Keratinocyte (primary cell): ENCODE measurements at regions not wholly inside any gene's neighbourhood (a gene's known extent, or its start where the extent isn't known, plus 50 kb on each side); places are given as distances from the start of the nearest gene placed in this dataset.
"Not testable (repeated sequence)": the region's sequence is repeated elsewhere in the genome, so short reads cannot be mapped to it uniquely, and the experiment has no call there.

Experiments used
- DNase-seq: peaks from one replicate; pipeline ENCODE4 v3.0.0-alpha.2; 2011; ENCODE audit warnings: low read depth, missing footprints, low spot score
- FAIRE-seq: peaks from 2 replicates; lab custom pipeline; 2011; peaks lifted over from hg19 to GRCh38; lab: Jason Lieb, UNC
- H2AFZ ChIP-seq: 2 replicates; pipeline ENCODE4 v1.6.0; 2012; ENCODE audit warnings: low read length, control low read depth, inconsistent platforms; ENCODE audit not compliant: control insufficient read depth
- H3K27ac ChIP-seq: 2 replicates; pipeline ENCODE4 v1.5.1; 2011; ENCODE audit warnings: low read length; ENCODE audit not compliant: control insufficient read depth, insufficient read depth
- H3K27me3 ChIP-seq: 3 replicates; pipeline ENCODE4 v1.6.0; 2011; ENCODE audit warnings: low read length; ENCODE audit not compliant: control insufficient read depth, insufficient read depth; ENCODE audit errors: extremely low read depth
- H3K36me3 ChIP-seq, 2 experiments: 2 replicates in 1 of 2; 3 replicates in 1 of 2; pipeline ENCODE4 v1.5.1; 2011; ENCODE audit warnings: low read length in 2 of 2, mild to moderate bottlenecking in 1 of 2; ENCODE audit not compliant: control insufficient read depth in 2 of 2, insufficient read depth in 2 of 2; ENCODE audit errors: extremely low read depth in 1 of 2
- H3K4me1 ChIP-seq: 3 replicates; pipeline ENCODE4 v1.5.1; 2011; ENCODE audit warnings: low read length; ENCODE audit not compliant: control insufficient read depth, insufficient read depth; ENCODE audit errors: extremely low read depth
- H3K4me2 ChIP-seq: 3 replicates; pipeline ENCODE4 v1.6.0; 2011; ENCODE audit warnings: low read depth, low read length; ENCODE audit not compliant: control insufficient read depth, insufficient read depth; ENCODE audit errors: extremely low read depth
- H3K4me3 ChIP-seq, 3 experiments: fragments of 200-600 bp in 1 of 3; sonication (generic) in 1 of 3; 2 replicates in 2 of 3; 3 replicates in 1 of 3; pipeline ENCODE4 v1.5.1; 2011 to 2016; ENCODE audit warnings: low read length in 3 of 3, mild to moderate bottlenecking in 3 of 3, control low read depth in 2 of 3, inconsistent platforms in 1 of 3, low read depth in 1 of 3, mixed read lengths in 1 of 3, mixed run types in 1 of 3, moderate library complexity in 1 of 3; ENCODE audit not compliant: control insufficient read depth in 2 of 3, insufficient read depth in 2 of 3; ENCODE audit errors: extremely low read depth in 1 of 3
- H3K79me2 ChIP-seq: 2 replicates; pipeline ENCODE4 v1.6.0; 2012; ENCODE audit warnings: low read length; ENCODE audit not compliant: control insufficient read depth, insufficient read depth
- H3K9ac ChIP-seq: 3 replicates; pipeline ENCODE4 v1.6.0; 2011; ENCODE audit warnings: low read length; ENCODE audit not compliant: control insufficient read depth, insufficient read depth; ENCODE audit errors: extremely low read depth
- H3K9me1 ChIP-seq: 3 replicates; pipeline ENCODE4 v1.6.0; 2011; ENCODE audit warnings: low read length; ENCODE audit not compliant: control insufficient read depth, insufficient read depth; ENCODE audit errors: extremely low read depth
- H3K9me3 ChIP-seq: 2 replicates; pipeline ENCODE4 v1.5.1; 2012; ENCODE audit warnings: low read depth, low read length; ENCODE audit not compliant: control insufficient read depth
- H4K20me1 ChIP-seq: 3 replicates; pipeline ENCODE4 v1.6.0; 2011; ENCODE audit warnings: low read length; ENCODE audit not compliant: control insufficient read depth, insufficient read depth; ENCODE audit errors: extremely low read depth
- EZH2 ChIP-seq: IDR thresholded peaks from one replicate; pipeline ENCODE4 v1.6.1; 2012; ENCODE audit warnings: inconsistent platforms, mild to moderate bottlenecking, low read length, moderate library complexity
- dilution Hi-C: fragments of 300-500 bp; cut with MboI; formaldehyde crosslinking; loops from one replicate; pipeline ENCODE4 v1.7.0; 2020; ENCODE audit warnings: low sequenced_read_pairs; ENCODE audit not compliant: extremely low pct_ligation_motif_present
- TF ChIP-seq, protein P1 (sequence below), 3 experiments: IDR thresholded peaks in 1 of 3; conservative IDR thresholded peaks in 1 of 3; optimal IDR thresholded peaks in 1 of 3; 2 replicates in 2 of 3; 3 replicates in 1 of 3; pipeline versions ENCODE3 to v1.5.1; 2011; ENCODE audit warnings: low read length in 3 of 3, mild to moderate bottlenecking in 3 of 3, moderate library complexity in 2 of 3, control low read depth in 1 of 3, inconsistent platforms in 1 of 3; ENCODE audit not compliant: insufficient read depth in 2 of 3; ENCODE audit errors: extremely low read depth in 1 of 3

DNA sequence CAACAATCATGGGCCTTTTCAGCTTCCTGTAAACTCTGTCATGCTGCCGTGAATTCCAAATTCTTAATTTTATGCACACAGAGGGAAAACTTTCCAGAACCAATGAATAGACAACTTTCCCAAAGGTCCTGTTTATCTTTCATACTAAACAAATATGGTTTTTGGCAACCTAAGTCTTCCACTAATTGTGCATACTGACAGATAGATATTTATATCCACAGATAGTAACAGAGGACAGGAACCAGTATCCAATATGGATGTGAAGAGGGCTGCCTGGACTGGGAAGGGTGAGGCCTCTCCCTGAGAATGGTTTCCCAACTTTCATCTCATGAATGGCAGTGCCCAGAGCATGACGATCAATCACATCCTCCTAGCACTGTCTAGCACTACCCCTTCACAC, 80.4 kb downstream of the MRPL57 start:
- no peaks in the 10 kb centered on the region for H3K9me3 ChIP-seq
- no peaks in the 10 kb centered on the region for H3K27me3 ChIP-seq
- FAIRE-seq = no peak
- no peaks in the 10 kb centered on the region for H3K79me2 ChIP-seq
- no peak overlapping the region for H3K4me3 ChIP-seq
- H3K4me1 ChIP-seq = no peaks in the 10 kb centered on the region
- no peak for DNase-seq
- no peaks in the 10 kb centered on the region for H3K36me3 ChIP-seq
- no peak overlapping the region for H3K4me2 ChIP-seq
- H2AFZ ChIP-seq = no peak overlapping the region
- dilution Hi-C loops = no loop called here
- no peak overlapping the region for H3K9ac ChIP-seq
- H3K9me1 ChIP-seq = no peaks in the 10 kb centered on the region
- no peak for TF ChIP-seq EZH2
- TF ChIP-seq, protein P1, sequence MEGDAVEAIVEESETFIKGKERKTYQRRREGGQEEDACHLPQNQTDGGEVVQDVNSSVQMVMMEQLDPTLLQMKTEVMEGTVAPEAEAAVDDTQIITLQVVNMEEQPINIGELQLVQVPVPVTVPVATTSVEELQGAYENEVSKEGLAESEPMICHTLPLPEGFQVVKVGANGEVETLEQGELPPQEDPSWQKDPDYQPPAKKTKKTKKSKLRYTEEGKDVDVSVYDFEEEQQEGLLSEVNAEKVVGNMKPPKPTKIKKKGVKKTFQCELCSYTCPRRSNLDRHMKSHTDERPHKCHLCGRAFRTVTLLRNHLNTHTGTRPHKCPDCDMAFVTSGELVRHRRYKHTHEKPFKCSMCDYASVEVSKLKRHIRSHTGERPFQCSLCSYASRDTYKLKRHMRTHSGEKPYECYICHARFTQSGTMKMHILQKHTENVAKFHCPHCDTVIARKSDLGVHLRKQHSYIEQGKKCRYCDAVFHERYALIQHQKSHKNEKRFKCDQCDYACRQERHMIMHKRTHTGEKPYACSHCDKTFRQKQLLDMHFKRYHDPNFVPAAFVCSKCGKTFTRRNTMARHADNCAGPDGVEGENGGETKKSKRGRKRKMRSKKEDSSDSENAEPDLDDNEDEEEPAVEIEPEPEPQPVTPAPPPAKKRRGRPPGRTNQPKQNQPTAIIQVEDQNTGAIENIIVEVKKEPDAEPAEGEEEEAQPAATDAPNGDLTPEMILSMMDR (optimal IDR thresholded peaks at IDR 0.05 in 1 of 3, IDR thresholded peaks at IDR 0.05 in 1 of 3, conservative IDR thresholded peaks at IDR 0.05 in 1 of 3; ENCODE audit: extremely low read depth in 1 of 3, insufficient read depth in 2 of 3, low read length in 3 of 3) = no peak
- H4K20me1 ChIP-seq = no peaks in the 10 kb centered on the region
- no peak overlapping the region for H3K27ac ChIP-seq

DNA sequence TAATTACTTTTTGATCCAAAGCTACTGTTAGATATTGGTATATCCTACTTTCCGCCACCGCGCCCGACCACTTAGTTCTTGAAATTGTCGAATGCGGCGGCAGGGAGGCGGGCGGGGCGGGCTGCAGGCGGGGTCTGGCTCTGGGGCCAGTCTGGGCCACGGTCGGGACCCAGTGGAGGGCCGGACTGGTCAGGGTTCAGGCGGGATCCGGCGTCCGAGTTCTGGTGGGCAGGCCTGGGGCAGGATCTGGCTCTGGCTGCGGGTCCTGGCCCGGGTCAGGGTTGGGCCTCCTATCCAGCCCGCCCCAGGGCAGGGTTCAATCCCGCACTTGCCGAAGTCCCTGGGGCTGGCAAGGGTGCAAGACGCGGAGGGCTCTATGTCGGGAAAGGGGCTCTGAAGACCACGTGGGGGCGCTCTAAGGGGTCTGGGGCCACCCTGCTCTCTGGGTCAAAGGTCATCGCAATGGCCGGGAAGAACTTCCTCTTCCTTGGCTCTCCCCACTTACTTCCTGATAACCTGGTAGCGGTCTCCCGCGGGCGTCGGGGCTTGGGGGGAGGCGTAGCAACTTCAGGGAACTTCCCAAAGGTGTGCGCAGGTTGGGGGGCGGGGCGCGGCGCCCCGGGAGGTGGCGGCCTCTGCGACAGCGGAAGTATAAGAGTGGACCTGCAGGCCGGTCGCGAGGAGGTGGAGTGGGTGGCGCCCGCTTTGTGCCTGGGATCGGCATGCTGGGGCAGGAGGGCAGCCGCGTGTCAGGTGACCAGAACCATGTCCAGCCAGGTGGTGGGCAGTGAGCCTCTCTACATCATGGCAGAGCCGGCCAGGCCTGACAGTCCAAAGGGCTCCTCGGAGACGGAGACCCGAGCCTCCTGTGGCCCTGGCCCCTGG, 83.4 kb downstream of the MRPL57 start:
- no peak for DNase-seq
- Histone ChIP-seq H3K36me3 (no peaks in the 10 kb centered on the region), H3K9me1 (no peaks in the 10 kb centered on the region), H2AFZ (no peak overlapping the region), H3K4me3 (no peak overlapping the region), H3K4me2 (no peak overlapping the region), H3K27me3 (no peaks in the 10 kb centered on the region), H3K27ac (no peak overlapping the region), H4K20me1 (no peaks in the 10 kb centered on the region), H3K4me1 (no peaks in the 10 kb centered on the region), H3K9me3 (no peaks in the 10 kb centered on the region), H3K79me2 (no peaks in the 10 kb centered on the region), H3K9ac (no peak overlapping the region)
- FAIRE-seq = no peak
- TF ChIP-seq, protein P1 (optimal IDR thresholded peaks at IDR 0.05 in 1 of 3, IDR thresholded peaks at IDR 0.05 in 1 of 3, conservative IDR thresholded peaks at IDR 0.05 in 1 of 3; ENCODE audit: extremely low read depth in 1 of 3, insufficient read depth in 2 of 3, low read length in 3 of 3) = no peak
- no peak for TF ChIP-seq EZH2
- dilution Hi-C loops = no loop called here

DNA sequence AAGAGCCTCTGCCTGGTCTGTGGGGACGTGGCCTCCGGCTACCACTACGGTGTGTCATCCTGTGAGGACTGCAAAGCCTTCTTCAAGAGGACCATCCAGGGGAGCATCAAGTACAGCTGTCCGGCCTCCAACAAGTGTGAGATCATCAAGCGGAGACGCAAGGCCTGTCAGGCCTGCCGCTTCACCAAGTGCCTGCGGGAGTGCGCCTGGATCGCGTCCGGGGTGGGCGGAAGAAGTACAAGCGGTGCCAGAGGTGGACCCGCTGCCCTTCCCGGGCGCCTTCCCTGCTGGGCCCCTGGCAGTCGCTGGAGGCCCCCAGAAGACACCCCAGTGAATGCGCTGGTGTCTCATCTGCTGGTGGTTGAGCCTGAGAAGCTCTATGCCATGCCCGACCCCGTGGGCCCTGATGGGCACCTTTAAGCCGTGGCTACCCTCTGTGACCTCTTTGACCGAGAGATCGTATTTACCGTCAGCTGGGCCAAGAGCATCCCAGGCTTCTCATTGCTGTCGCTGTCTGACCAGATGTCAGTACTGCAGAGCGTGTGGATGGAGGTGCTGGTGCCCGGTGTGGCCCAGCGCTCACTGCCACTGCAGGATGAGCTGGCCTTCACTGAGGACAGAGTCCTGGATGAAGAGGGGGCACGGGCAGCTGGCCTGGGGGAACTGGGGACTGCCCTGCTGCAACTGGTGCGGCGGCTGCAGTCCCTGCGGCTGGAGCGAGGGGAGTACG, 84.3 kb downstream of the MRPL57 start:
- H3K9me3 ChIP-seq, H3K36me3 ChIP-seq, H3K9ac ChIP-seq, H3K4me1 ChIP-seq, H3K27me3 ChIP-seq, H3K9me1 ChIP-seq, H3K4me3 ChIP-seq, H2AFZ ChIP-seq, H3K79me2 ChIP-seq, H3K4me2 ChIP-seq, H4K20me1 ChIP-seq, H3K27ac ChIP-seq, FAIRE-seq, dilution Hi-C loops, DNase-seq: not testable (repeated sequence)
